ENCODE measurements at regions not wholly inside any gene's neighbourhood (a gene's known extent, or its start where the extent isn't known, plus 50 kb on each side); places are given as distances from the start of the nearest gene placed in this dataset.
"Not testable (repeated sequence)": the region's sequence is repeated elsewhere in the genome, so short reads cannot be mapped to it uniquely, and the experiment has no call there.

- Histone ChIP-seq H3K27ac (replicated peaks) (no peak overlapping the region), H3K4me3 (replicated peaks; ENCODE audit: insufficient read depth, low read length) (no peak overlapping the region), H3K27me3 (ENCODE audit: insufficient read depth, poor library complexity, severe bottlenecking) (no peaks in the 10 kb centered on the region)
- no peak for DNase-seq (ENCODE audit: low read depth in 1 of 2, low spot score in 1 of 2)
- TF ChIP-seq CTCF (IDR thresholded peaks at IDR 0.05; ENCODE audit: insufficient read depth, low read length), result no peak
- TF ChIP-seq GABPA (IDR thresholded peaks at IDR 0.05; ENCODE audit: low read depth), result no peak
- no peak for TF ChIP-seq POLR2AphosphoS5 (IDR thresholded peaks at IDR 0.05; ENCODE audit: low read depth)
- TF ChIP-seq, protein P1, sequence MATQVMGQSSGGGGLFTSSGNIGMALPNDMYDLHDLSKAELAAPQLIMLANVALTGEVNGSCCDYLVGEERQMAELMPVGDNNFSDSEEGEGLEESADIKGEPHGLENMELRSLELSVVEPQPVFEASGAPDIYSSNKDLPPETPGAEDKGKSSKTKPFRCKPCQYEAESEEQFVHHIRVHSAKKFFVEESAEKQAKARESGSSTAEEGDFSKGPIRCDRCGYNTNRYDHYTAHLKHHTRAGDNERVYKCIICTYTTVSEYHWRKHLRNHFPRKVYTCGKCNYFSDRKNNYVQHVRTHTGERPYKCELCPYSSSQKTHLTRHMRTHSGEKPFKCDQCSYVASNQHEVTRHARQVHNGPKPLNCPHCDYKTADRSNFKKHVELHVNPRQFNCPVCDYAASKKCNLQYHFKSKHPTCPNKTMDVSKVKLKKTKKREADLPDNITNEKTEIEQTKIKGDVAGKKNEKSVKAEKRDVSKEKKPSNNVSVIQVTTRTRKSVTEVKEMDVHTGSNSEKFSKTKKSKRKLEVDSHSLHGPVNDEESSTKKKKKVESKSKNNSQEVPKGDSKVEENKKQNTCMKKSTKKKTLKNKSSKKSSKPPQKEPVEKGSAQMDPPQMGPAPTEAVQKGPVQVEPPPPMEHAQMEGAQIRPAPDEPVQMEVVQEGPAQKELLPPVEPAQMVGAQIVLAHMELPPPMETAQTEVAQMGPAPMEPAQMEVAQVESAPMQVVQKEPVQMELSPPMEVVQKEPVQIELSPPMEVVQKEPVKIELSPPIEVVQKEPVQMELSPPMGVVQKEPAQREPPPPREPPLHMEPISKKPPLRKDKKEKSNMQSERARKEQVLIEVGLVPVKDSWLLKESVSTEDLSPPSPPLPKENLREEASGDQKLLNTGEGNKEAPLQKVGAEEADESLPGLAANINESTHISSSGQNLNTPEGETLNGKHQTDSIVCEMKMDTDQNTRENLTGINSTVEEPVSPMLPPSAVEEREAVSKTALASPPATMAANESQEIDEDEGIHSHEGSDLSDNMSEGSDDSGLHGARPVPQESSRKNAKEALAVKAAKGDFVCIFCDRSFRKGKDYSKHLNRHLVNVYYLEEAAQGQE (IDR thresholded peaks at IDR 0.05; ENCODE audit: insufficient replicate concordance, low read depth), result no peak
- TF ChIP-seq SPI1 (IDR thresholded peaks at IDR 0.05; ENCODE audit: borderline replicate concordance, low read depth), result no peak
These were observed 301.8 kb upstream of the MCTP2 start for GRCh38 chr15:93929375-93930094.

- TF ChIP-seq POLR2AphosphoS5 (IDR thresholded peaks at IDR 0.05; ENCODE audit: low read depth), result no peak
- TF ChIP-seq, protein P1 (IDR thresholded peaks at IDR 0.05; ENCODE audit: insufficient replicate concordance, low read depth), result no peak
- no peak for TF ChIP-seq CTCF (IDR thresholded peaks at IDR 0.05; ENCODE audit: insufficient read depth, low read length)
- no peak for TF ChIP-seq SPI1 (IDR thresholded peaks at IDR 0.05; ENCODE audit: borderline replicate concordance, low read depth)
- no peak for TF ChIP-seq GABPA (IDR thresholded peaks at IDR 0.05; ENCODE audit: low read depth)
- H3K27ac ChIP-seq (replicated peaks), result no peak overlapping the region
- no peak for DNase-seq (ENCODE audit: low read depth in 1 of 2, low spot score in 1 of 2)
- H3K27me3 ChIP-seq (ENCODE audit: insufficient read depth, poor library complexity, severe bottlenecking), result peaks cover 2% of the 10 kb centered on the region
- no peak overlapping the region for H3K4me3 ChIP-seq (replicated peaks; ENCODE audit: insufficient read depth, low read length)
These were observed 311.2 kb upstream of the MCTP2 start for GRCh38 chr15:93920204-93920603.

DNA sequence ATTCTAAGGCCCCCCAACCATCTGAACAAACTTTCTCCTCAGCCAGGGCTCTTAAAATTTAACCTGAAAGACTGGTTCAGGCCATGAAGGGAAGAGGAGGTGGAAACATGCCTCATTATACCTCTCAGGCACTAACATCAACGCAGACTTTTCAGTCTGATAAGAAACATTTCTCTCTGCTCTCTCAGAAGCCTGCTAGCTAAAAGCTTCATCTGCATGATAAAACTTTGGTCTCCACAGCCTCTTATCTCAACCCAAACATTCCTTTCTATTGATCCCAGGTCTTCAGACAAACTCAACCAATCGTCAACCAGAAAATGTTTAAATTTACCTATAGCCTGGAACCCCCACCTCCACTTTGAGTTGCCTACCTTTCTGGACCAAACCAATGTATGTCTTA lies 312.6 kb upstream of the MCTP2 start:
- H3K27me3 ChIP-seq (ENCODE audit: insufficient read depth, poor library complexity, severe bottlenecking); DNase-seq (ENCODE audit: low read depth in 1 of 2, low spot score in 1 of 2); H3K4me3 ChIP-seq (replicated peaks; ENCODE audit: insufficient read depth, low read length); H3K27ac ChIP-seq (replicated peaks): not testable (repeated sequence)

DNA sequence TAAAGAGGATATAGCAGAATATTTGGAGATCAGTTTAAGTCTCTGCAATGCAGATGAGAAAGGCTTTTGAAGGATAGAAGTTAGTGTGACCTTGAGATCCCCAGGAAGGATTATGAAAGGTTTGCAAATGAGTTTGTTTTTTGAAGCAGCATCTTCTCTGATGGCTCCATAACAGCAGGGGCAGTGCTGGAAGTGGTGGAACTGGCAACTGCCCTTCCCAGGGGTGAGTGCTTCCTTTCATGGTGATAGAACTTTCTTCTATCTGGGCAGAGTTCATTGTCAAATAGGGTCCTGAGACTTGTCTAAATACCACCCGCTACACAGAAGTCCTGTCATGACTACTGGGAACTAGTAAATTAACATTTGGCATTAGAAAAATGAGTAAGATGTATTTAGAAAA lies 314.2 kb upstream of the MCTP2 start:
- Histone ChIP-seq H3K4me3 (replicated peaks; ENCODE audit: insufficient read depth, low read length) (no peak overlapping the region), H3K27me3 (ENCODE audit: insufficient read depth, poor library complexity, severe bottlenecking) (peaks cover 2% of the 10 kb centered on the region), H3K27ac (replicated peaks) (no peak overlapping the region)
- no peak for TF ChIP-seq GABPA (IDR thresholded peaks at IDR 0.05; ENCODE audit: low read depth)
- TF ChIP-seq SPI1 (IDR thresholded peaks at IDR 0.05; ENCODE audit: borderline replicate concordance, low read depth), result no peak
- TF ChIP-seq CTCF (IDR thresholded peaks at IDR 0.05; ENCODE audit: insufficient read depth, low read length), result no peak
- TF ChIP-seq, protein P1 (IDR thresholded peaks at IDR 0.05; ENCODE audit: insufficient replicate concordance, low read depth), result no peak
- TF ChIP-seq POLR2AphosphoS5 (IDR thresholded peaks at IDR 0.05; ENCODE audit: low read depth), result no peak
- DNase-seq (ENCODE audit: low read depth in 1 of 2, low spot score in 1 of 2), result no peak

Measured in HL-60 (cell line).